Hepatocyte (in vitro differentiated cells): ENCODE measurements at regions not wholly inside any gene's neighbourhood (a gene's known extent, or its start where the extent isn't known, plus 50 kb on each side); places are given as distances from the start of the nearest gene placed in this dataset.

Source experiments
- DNase-seq: peaks from one replicate; pipeline ENCODE4 v3.0.0-alpha.2; 2016; ENCODE audit warnings: low spot score
- H2AFZ ChIP-seq: fragments of 200-600 bp; sonication (generic); 2 replicates; pipeline ENCODE4 v1.6.0; 2016; ENCODE audit warnings: antibody characterized with exemption, mild to moderate bottlenecking
- H3K27ac ChIP-seq: fragments of 200-600 bp; sonication (generic); 2 replicates; pipeline ENCODE4 v1.5.1; 2016; ENCODE audit warnings: mild to moderate bottlenecking
- H3K27me3 ChIP-seq: fragments of 200-600 bp; sonication (generic); 2 replicates; pipeline ENCODE4 v1.6.1; 2016
- H3K36me3 ChIP-seq: fragments of 200-600 bp; sonication (generic); replicated peaks from 2 replicates; pipeline ENCODE4 v1.5.1; 2016; ENCODE audit warnings: low read depth; ENCODE audit not compliant: insufficient read depth
- H3K4me1 ChIP-seq: fragments of 200-600 bp; sonication (generic); 2 replicates; pipeline ENCODE4 v1.5.1; 2016; ENCODE audit warnings: mild to moderate bottlenecking, moderate library complexity; ENCODE audit not compliant: insufficient read depth
- H3K4me2 ChIP-seq: fragments of 200-600 bp; sonication (generic); 2 replicates; pipeline ENCODE4 v1.6.0; 2016
- H3K4me3 ChIP-seq: fragments of 200-600 bp; sonication (generic); 2 replicates; pipeline ENCODE4 v1.5.1; 2016; ENCODE audit warnings: mild to moderate bottlenecking
- H3K79me2 ChIP-seq: fragments of 200-600 bp; sonication (generic); 2 replicates; pipeline ENCODE4 v1.6.0; 2017; ENCODE audit warnings: mild to moderate bottlenecking
- H3K9me2 ChIP-seq: fragments of 200-600 bp; sonication (generic); replicated peaks from 2 replicates; pipeline ENCODE4 v1.6.0; 2017; ENCODE audit warnings: mild to moderate bottlenecking; ENCODE audit not compliant: insufficient read depth
- H3K9me3 ChIP-seq: fragments of 200-600 bp; sonication (generic); 2 replicates; pipeline ENCODE4 v1.5.1; 2016; ENCODE audit warnings: low read depth, mild to moderate bottlenecking
- H4K20me1 ChIP-seq: fragments of 200-600 bp; sonication (generic); 2 replicates; pipeline ENCODE4 v1.6.0; 2016; ENCODE audit warnings: mild to moderate bottlenecking; ENCODE audit not compliant: insufficient read depth, poor library complexity, severe bottlenecking
- CTCF ChIP-seq: fragments of 200-600 bp; sonication (generic); IDR thresholded peaks from 2 replicates; pipeline ENCODE4 v1.5.1; 2016; ENCODE audit warnings: antibody characterized with exemption, mild to moderate bottlenecking; ENCODE audit not compliant: poor library complexity
- EZH2 ChIP-seq: fragments of 200-600 bp; sonication (generic); IDR thresholded peaks from 2 replicates; pipeline ENCODE4 v1.6.1; 2016; ENCODE audit warnings: antibody characterized with exemption, mild to moderate bottlenecking, borderline replicate concordance
- EZH2phosphoT487 ChIP-seq: fragments of 200-600 bp; sonication (generic); IDR thresholded peaks from one replicate; pipeline ENCODE4 v1.6.1; 2018; ENCODE audit warnings: antibody characterized with exemption, mild to moderate bottlenecking, low read depth, moderate library complexity; ENCODE audit not compliant: unreplicated experiment, severe bottlenecking
- WGBS: methylation state at CpG from one replicate; pipeline ENCODE4 v1.1.6; 2016; ENCODE audit warnings: low lambda C conversion rate; ENCODE audit errors: missing lambda C conversion rate; 5-methylcytosine and 5-hydroxymethylcytosine counted together

GRCh38 chr1:98028800-98029199, 108.0 kb upstream of the DPYD start:
- no peaks in the 10 kb centered on the region for H3K9me3 ChIP-seq
- H3K27me3 ChIP-seq: no peaks in the 10 kb centered on the region
- H3K36me3 ChIP-seq: no peaks in the 10 kb centered on the region
- no peak overlapping the region for H3K4me2 ChIP-seq
- no peaks in the 10 kb centered on the region for H3K9me2 ChIP-seq
- WGBS: 83% methylated on average over 6 of the region's 6 CpGs
- DNase-seq: no peak
- H4K20me1 ChIP-seq: no peaks in the 10 kb centered on the region
- no peaks in the 10 kb centered on the region for H3K79me2 ChIP-seq
- no peak overlapping the region for H2AFZ ChIP-seq
- H3K4me1 ChIP-seq: no peaks in the 10 kb centered on the region
- TF ChIP-seq EZH2phosphoT487 (no peak), CTCF (no peak), EZH2 (no peak)
- H3K27ac ChIP-seq: no peak overlapping the region
- no peak overlapping the region for H3K4me3 ChIP-seq

- H2AFZ ChIP-seq: no peak overlapping the region
These were observed 106.4 kb upstream of the DPYD start for GRCh38 chr1:98027103-98027705.

GRCh38 chr1:98025858-98026257, 105.0 kb upstream of the DPYD start:
- Histone ChIP-seq H3K27ac (no peak overlapping the region), H4K20me1 (no peaks in the 10 kb centered on the region), H3K36me3 (no peaks in the 10 kb centered on the region), H3K9me2 (no peaks in the 10 kb centered on the region), H3K9me3 (no peaks in the 10 kb centered on the region), H3K4me1 (no peaks in the 10 kb centered on the region), H3K4me3 (no peak overlapping the region), H3K4me2 (no peak overlapping the region), H3K79me2 (no peaks in the 10 kb centered on the region), H3K27me3 (no peaks in the 10 kb centered on the region), H2AFZ (no peak overlapping the region)
- TF ChIP-seq EZH2phosphoT487: no peak
- WGBS: 76% methylated on average over 3 of the region's 3 CpGs
- DNase-seq: no peak

More at GRCh38 chr1:98027103-98027705, 106.4 kb upstream of the DPYD start:
- no peaks in the 10 kb centered on the region for H3K27me3 ChIP-seq
- TF ChIP-seq EZH2 (no peak), EZH2phosphoT487 (no peak), CTCF (no peak)
- no peak overlapping the region for H3K27ac ChIP-seq
- no peak for DNase-seq
- H4K20me1 ChIP-seq: no peaks in the 10 kb centered on the region
- H3K4me2 ChIP-seq: no peak overlapping the region
- no peaks in the 10 kb centered on the region for H3K4me1 ChIP-seq
- no peaks in the 10 kb centered on the region for H3K9me2 ChIP-seq
- no peaks in the 10 kb centered on the region for H3K36me3 ChIP-seq
- no peak overlapping the region for H3K4me3 ChIP-seq
- WGBS: 92% methylated on average over 2 of the region's 2 CpGs
- no peaks in the 10 kb centered on the region for H3K9me3 ChIP-seq
- no peaks in the 10 kb centered on the region for H3K79me2 ChIP-seq

- H3K27ac ChIP-seq: no peak overlapping the region
- H4K20me1 ChIP-seq: no peaks in the 10 kb centered on the region
- H3K79me2 ChIP-seq: no peaks in the 10 kb centered on the region
- no peaks in the 10 kb centered on the region for H3K4me1 ChIP-seq
- H3K9me3 ChIP-seq: no peaks in the 10 kb centered on the region
- DNase-seq: no peak
- H2AFZ ChIP-seq: no peak overlapping the region
- WGBS: 87% methylated on average over 3 of the region's 3 CpGs
- no peak overlapping the region for H3K4me3 ChIP-seq
- TF ChIP-seq EZH2 (no peak), CTCF (no peak), EZH2phosphoT487 (no peak)
- no peaks in the 10 kb centered on the region for H3K9me2 ChIP-seq
- H3K4me2 ChIP-seq: no peak overlapping the region
- H3K36me3 ChIP-seq: no peaks in the 10 kb centered on the region
- H3K27me3 ChIP-seq: no peaks in the 10 kb centered on the region
These were observed 100.3 kb upstream of the DPYD start for GRCh38 chr1:98021126-98021525.
